ENCODE measurements at regions not wholly inside any gene's neighbourhood (a gene's known extent, or its start where the extent isn't known, plus 50 kb on each side); places are given as distances from the start of the nearest gene placed in this dataset.
"Not testable (repeated sequence)": the region's sequence is repeated elsewhere in the genome, so short reads cannot be mapped to it uniquely, and the experiment has no call there.

DNA sequence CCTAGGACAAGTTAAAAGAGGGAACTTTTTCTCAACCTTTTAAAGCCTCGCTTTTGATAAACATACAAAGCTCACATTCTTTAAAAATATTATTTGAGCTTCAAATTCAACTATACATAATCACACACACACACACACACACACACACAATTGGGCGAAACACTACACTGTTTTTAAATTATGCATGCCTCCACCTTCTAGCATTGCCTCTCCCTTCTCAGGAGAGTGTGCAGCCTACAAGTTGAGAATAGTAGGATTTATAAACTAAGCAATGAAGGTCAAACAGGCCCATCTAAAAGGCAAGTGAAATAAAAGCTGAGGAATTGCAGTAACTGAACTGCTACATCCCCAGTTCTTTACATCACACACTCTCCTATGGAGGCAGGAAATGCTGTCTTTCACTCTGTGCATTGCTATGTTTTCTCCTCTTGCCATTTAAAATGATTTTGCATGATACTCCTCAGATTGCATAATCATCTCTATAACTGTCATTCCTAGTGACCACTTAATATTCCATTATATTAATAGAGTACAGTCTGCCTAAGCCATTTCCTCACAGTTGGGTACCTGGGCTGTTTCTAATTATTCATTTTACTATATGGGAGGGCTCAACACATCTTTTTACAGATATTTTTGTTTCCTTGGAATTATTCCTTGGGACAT lies 92.5 kb upstream of the KCNE2 start:
- ATAC-seq = no peak
- no peak for DNase-seq

DNA sequence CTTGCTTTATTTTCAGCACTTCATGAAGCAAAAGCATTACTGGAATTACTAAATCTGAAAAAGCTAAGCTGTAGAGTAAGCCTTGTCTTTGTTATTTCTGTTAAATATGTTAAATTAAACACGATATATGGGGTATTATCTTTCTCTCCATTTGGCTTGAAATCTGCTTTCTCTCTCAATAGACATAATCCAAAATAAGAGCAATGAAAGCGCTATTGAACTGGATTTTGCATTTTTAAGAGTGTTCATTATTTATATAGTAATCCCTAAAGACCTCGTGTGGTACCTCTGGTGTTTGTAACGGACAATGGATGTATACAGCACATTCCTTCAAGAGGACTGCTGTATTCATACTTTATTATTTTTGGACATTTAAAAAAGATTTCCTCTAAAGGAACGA lies 91.5 kb upstream of the KCNE2 start:
- no peak for DNase-seq
- ATAC-seq = no peak

DNA sequence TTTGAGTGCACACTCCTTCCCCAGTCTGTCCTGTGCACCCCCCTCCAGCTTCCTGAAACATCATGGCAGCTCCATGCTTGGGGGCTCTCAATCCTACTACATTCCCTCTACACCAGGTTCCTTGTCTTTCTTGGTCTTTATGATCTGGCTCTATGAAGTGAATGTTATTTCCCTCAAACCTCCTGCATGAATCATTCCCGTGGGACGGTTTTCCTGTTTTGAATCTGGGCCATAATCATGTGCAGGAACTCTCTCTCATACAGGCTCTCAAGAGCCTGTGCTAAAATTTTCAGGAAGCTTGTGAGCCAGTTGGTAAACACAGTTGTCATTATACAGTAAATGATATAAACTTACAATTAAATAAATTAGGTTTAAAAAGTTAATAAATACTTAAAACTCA lies 89.8 kb upstream of the KCNE2 start:
- DNase-seq (no peak), ATAC-seq (no peak)

DNA sequence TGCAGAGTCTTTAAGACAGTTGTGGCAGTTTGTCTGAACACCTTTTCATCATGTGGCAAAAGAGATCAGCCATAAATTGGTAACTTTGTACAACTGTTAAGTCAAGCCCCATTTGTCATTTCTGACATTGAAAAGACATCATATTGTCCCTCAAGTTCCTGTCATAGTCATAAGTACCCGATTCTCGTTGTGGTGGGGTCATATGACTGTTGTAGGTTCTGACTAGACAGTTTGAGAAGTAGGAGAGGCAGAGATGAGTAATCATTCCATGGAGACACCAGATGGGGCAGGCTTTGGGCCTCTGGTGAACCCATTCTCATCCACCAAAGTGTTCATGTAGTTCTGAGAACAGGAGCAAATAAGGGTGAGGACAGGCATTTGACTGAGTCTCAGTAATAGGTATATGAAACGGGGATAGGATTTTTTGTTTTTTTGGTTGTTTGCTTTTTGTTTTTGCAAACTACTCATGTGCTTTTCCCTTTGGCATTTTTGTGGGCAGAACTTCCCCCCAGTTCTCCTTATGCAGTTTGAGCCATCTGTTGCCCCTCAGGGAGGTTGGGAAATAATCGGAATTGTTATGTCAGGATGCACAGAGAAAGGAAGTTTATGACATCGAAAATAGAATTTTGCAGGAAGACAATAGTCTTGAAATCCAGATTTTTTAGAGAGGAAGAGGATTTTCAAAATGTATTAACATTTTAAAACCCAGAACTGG lies 86.9 kb upstream of the KCNE2 start:
- ATAC-seq (peak; percentile 83), DNase-seq (peak; percentile 7)

DNA sequence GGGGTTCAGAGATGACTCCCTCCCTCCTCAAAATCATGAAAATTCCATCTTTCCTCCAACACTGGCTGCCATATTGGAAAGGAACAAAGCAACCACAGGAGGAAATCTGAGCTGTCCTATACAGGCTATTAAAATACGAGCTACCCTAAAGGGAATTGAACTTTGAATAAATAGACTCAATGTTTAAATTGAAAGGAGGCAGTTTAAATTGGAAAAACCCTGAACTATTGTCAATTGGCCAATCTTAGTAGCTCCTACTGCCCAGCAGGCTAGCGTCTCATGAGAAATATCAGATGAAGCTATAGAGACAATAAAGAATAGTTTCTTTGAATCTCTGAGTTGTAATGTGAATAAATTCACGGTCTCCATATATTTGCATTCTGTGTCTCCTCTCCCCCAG lies 85.4 kb upstream of the KCNE2 start:
- ATAC-seq (no peak), DNase-seq (no peak)

DNA sequence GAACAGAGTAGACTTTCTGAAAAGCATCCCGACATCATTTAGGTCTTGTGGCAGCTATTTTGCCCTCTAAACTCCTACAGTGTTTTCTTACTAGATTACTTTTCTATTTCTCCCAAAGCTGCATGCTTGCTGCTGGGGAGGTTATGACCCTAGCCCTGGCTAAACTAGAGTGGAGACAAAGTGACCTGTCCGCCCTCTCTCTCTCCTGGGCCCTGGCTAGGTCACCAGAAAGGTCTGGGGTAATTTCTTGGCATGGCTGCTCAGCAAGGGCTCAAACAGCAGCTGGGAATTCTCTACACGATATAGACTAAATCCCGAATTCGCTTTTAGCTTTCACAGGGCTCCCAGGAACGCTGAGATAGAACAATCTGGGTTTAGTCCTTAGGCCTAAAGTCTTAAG lies 84.5 kb upstream of the KCNE2 start:
- ATAC-seq (no peak), DNase-seq (no peak)

DNA sequence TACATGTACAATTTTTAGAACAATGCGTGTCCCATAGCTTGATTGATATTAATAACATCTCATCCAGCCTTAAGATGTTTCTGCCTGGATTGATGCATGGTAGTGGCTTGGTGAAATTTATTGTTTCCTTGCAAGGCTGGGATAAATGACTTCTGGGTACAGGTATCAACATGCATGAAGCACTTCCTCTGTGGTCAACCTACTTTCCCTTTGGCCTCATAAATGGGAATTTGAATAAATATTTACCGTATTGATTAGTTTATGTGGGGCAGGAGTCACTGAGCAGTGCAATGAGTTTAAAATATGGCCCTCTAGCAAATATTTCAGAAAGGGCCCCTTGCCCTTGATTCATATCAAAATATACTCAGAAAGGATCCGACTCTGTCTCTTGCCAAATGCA lies 83.9 kb upstream of the KCNE2 start:
- DNase-seq = no peak
- ATAC-seq = no peak

DNA sequence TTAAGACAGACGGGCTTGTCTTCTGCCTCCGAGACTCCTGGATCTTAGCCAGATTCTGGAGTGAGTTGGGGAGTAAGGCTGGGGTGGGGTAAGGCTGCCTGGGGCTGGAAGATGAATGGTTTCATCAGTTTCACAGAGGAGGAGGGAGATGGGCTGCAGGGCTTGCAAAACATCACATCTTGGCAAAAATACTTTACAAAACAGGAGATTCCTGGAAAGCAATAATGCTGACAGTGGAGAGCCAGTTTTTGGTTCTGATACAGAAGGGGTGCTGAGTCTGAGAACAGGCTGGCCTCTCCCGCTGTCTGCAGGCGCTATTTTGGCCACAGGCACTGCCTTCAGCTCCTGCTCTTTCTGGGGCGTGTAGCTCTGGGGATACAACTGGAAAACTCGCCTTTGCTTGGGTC lies 83.4 kb upstream of the KCNE2 start:
- DNase-seq (no peak), ATAC-seq (no peak)

DNA sequence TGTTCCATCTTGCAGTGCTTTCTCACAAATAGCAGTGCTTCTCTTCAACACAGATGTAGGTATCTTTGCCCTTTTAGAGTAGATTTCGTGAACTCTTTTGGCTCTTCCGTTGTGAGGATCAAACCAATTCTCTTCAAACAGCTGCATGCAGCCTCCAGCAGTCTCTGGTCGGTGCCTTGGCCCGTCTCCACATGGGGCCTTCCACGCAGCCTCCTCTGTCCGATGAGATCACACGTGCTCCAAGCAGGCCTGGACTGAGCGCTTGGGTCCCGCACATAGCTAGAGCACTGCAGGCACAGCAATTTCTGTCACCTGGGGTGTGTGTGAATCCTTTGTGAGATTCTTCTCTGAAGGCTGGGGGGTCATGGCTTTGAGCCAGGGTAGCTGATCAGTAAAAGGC lies 82.8 kb upstream of the KCNE2 start:
- DNase-seq (no peak), ATAC-seq (no peak)

DNA sequence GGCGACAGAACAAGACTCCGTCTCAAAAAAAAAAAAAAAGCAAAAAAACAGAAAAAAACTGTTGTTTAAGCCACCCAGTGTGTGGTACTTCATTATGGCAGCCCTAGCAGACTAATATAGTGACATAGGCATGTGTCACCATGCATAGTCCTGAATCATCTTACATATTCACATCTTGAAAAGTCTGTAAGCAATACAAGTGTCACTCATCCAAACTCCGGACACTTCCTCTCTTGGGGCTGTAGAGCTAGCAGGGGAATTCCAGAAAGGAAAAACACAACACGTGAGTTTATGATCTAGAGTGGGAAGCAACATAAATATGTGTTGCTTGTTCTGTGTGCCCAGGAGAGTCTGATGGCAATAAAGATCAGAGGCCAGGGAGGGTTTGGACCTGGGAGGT lies 81.6 kb upstream of the KCNE2 start:
- no peak for DNase-seq

DNA sequence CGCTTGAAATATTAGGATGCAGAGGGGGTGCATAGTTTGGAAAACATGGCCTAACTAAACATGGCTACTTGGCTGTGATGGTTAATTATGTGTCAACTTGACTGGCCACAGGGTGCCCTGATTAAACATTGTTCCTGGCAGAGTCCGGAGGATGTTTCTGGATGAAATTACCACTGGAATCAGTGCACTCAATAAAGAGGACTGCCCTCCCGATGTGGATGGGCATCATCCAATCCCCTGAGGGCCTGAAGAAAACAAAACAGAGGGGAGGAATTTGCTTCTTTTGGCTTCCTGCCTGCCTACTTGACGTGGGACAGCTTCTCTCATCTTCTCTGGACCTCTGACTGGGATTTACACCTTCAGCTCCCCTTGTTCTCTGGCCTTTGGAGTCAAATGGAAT lies 79.1 kb upstream of the KCNE2 start:
- no peak for DNase-seq
- no peak for ATAC-seq

More for the DNA sequence above, 81.6 kb upstream of the KCNE2 start:
- no peak for ATAC-seq

DNA sequence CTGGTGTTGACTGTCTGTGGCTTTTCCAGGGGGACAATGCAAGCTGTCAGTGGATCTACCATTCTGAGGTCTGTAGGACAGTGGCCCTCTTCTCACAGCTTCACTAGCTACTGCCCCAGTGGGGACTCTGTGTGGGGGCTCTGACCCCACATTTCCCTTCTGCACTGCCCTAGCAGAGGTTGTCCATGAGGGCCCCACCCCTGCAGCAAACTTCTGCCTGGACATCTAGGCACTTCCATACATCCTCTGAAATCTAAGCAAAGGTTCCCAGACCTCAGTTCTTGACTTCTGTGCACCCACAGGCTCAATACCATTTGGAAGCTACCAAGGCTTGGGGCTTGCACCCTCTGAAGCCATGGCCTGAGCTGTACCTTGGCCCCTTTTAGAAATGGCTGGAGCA lies 75.8 kb upstream of the KCNE2 start:
- not testable (repeated sequence) for DNase-seq, ATAC-seq

DNA sequence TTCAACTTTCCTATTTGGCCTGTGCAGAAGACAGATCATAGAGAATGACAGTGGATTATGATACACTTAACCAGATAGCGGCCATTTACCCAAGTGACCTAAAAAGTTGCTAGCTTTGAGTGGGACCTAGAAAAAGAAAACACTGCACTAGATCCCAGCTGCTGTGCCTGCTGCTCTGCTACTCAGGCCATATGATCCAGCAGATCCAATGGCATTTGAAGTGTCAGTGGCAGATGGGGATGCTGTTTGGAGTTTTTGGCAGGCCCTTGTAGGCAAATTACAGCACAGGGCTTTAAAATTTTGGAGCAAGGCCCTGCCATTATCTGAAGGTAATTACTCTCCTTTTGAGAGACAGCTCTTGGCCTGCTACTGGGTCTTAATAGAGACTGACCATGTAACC lies 74.0 kb upstream of the KCNE2 start:
- ATAC-seq (no peak), DNase-seq (no peak)

DNA sequence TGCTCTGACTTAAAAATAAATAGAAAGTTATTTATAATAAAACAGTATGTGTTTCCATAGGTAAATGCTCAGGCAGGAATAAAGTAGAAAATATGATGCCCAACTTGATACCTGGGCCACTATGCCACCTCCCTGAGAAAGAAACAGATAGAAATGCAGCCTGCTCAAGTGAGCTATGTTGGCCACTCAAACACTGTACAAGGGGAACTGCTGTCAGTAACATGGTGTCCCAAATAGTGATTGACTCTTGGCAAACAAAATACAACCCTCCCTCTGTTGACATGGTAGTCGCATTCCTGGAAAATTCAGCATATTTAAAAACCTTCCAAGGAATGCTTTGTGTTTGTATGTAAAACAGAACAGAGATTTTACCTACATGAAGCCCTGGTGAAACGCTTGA lies 66.9 kb upstream of the KCNE2 start:
- no peak for ATAC-seq
- no peak for DNase-seq

DNA sequence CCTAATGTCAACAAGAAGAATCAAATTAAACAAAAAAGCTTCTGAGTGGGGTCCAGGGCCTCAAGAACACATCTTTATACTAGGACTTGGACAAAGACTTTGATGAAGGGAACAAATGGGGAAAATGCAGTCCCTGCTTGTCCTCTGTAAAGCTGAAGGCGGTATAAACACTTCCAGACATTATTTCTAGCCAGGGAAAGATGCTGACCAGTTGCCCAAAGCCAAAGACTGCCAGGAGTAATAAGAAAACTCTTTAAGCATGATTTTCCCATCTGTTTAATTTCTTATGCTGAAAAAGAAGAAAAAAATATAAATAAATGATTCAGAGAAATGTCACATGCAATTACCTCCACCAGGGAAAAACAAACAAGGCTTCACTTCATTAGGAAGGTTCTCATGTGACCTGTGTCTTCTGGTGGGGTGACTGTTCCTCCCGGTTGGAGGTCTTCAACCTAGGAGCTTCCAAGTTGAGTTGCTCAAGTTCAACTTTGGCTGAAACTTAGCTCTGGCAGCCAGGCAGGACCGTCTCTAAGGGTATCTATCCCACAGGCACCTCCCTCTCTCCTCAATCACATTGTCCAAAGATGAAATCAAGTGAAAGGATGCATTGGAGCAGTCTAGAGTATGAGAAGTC lies 65.2 kb upstream of the KCNE2 start:
- ATAC-seq = no peak
- no peak for DNase-seq

DNA sequence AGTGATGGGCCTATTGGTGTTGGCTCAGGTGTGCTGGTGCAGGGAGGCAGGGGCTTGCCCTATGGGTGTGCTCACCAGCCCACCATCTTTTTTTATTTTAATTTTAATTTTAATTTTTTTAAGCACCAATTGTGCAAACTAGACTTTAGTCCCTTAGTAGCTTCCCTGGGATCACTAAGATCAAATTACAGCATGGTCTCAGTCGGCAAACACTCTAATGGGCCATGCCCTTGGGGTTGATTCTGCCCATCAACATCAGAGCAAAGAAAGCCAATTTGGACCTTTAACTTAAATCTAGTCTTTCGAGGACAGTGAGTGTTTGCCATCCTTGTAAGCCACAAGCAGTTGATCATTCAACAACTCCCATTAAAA lies 64.7 kb upstream of the KCNE2 start:
- no peak for ATAC-seq
- no peak for DNase-seq

DNA sequence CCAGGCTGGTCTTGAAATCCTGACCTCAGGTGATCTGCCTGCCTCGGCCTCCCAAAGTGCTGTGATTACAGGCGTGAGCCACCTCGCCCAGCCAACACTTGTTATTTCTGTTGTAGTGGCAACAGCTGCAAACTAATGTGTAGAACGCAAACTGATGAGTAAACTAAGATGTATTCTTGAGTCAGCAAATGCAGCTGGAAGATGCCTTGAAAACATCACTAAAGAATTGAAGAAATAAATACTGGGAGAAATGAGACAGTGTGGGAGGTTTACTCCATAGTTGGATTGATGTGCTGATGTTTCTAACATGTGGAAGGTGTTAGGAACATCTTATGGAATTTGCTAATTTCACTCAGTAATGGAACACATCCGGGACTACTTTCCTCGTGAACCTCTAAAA lies 61.3 kb upstream of the KCNE2 start:
- ATAC-seq = no peak
- no peak for DNase-seq

DNA sequence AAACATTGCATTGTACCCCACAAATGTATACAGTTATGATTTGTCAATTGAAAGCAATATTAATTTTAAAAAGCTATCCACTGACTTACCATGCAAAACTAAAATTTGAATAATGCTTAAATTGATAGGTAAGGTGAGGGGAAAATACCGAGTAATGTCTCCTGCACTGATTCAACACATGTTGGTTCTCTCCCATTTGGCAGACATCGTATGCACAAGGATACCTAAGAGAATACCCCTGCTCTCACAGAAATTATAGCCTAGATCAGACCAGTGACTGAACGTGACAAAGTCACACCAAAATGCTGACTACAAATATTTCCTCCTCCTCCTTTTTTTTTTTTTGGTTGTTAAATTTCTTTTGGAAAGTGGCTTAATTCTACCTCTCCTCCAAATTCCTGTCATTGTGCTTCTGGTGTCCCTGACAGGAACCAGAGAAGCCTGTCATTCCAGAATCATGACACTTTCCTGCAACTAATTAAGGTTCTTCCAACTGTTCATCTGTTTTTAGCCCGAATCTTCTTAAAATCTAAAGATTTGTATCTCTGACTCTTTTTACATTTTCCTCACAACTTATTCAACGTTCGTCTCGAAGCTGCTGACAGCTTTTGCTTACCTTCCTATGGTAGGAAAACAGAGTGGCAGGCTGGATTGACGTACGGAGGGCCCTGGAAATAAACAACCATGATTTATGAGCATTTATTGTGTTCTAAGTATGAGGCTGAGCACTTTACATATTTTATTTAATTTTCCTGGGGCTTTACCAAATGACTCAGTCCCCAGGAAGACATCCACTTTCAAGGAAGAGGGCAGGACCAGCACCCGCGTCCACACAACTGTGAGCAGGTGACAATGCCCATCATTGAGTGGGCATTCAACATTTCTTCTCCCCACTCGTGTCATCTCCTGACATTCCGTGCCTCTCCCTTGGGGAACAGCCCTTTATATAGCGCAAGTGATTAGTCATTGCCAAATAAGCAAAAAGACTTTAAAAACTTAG lies 57.9 kb upstream of the KCNE2 start:
- no peak for ATAC-seq
- DNase-seq = no peak

DNA sequence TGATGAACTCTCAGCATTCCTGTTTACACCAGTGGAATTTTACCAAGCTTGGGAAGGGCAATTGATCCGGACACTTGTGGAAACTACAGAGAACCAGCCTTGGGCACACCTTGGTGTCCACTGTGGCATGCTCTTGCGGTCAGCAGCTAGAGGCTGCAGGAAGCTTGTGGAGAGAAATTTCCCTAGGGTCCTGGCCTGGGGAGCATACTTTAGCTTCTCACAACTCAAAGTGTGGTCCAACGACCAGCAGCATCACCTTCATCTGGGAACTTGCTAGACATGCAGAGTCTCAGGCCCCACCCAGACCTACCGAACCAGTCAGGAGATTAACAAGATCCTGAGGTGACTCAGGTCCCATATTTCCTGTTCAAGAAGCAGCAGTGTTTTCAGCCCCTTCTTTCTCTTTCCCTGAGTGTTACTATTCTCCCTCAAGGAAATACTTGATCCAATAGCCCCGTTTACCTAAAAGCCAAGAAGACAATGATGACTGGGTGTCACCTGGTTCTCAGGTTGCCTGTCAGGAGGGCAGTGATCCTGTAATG lies 55.7 kb upstream of the KCNE2 start:
- ATAC-seq (no peak), DNase-seq (no peak)

DNA sequence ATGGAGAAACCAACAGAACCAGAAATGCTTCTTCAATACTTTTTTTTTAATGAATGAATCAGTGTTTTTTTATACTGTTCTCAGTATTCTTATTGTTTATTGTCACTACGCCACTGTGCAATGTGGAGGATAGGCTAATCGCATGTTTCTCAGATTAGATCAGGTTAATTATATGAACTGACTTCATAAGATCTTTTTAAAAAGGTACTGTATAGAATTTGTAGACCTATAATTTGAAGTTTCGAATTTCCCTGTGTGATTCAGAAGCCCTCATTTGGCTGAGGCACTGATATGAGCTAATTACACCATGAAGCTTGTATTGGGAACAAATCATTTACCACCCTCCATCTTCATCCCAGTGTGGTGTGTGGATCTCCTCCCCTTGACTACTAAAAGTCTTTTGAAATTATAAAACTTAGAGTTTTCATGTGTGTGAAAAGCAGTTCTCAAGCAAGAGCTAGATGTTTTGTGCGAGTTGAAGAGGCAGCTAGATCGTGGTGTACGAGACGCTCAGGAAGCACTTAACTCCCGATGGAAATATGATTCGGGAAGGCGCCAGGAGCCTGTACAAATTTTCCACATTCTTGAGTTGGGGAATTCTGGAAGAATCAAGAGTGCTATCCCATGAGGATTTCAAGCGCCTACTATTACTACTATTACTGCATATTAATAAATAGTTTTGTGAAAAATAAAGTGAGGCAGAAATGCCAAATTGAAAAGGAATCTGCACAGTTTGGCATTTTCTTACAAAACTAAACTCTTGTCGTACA lies 52.1 kb upstream of the KCNE2 start:
- ATAC-seq = no peak
- DNase-seq = no peak

DNA sequence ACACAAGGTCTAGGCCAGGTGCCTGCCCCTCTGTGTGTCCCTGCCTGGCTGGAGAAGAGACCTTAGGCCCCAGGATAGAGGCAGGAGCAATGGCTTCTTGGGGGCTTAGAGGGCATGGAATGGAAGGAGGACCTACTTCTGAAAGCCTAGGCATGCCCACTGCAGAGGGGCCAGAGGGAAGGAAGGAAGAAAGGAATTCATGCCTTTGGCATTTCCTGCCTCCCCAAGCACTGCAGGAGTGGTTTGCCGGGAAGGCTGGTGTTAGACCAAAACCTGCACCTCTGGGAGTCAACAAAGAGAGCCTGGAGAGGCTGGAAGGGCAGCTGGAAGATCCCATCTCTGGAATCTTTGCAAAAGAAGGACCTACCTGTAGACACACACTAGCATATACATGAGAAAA lies 50.7 kb upstream of the KCNE2 start:
- no peak for DNase-seq

More for the DNA sequence above, 50.7 kb upstream of the KCNE2 start:
- no peak for ATAC-seq
